Endothelial cell (in vitro differentiated cells): ENCODE measurements at regions not wholly inside any gene's neighbourhood (a gene's known extent, or its start where the extent isn't known, plus 50 kb on each side); places are given as distances from the start of the nearest gene placed in this dataset.

Experiments
- DNase-seq: peaks from one replicate; pipeline ENCODE4 v3.0.0; 2021; ENCODE audit warnings: low spot score
- H3K27ac Mint-ChIP-seq: one replicate; pipeline ENCODE4 v1.8.0; 2021; ENCODE audit warnings: mixed read lengths, inconsistent platforms; ENCODE audit not compliant: unreplicated experiment
- H3K27me3 Mint-ChIP-seq: one replicate; pipeline ENCODE4 v1.8.0; 2021; ENCODE audit warnings: mild to moderate bottlenecking, moderate library complexity, mixed read lengths, inconsistent platforms; ENCODE audit not compliant: unreplicated experiment
- H3K36me3 Mint-ChIP-seq: one replicate; pipeline ENCODE4 v1.8.0; 2021; ENCODE audit warnings: mild to moderate bottlenecking, low read depth, mixed read lengths, inconsistent platforms; ENCODE audit not compliant: unreplicated experiment
- H3K4me1 Mint-ChIP-seq: one replicate; pipeline ENCODE4 v1.8.0; 2021; ENCODE audit warnings: mild to moderate bottlenecking, mixed read lengths, inconsistent platforms; ENCODE audit not compliant: unreplicated experiment
- H3K4me3 Mint-ChIP-seq: one replicate; pipeline ENCODE4 v1.8.0; 2021; ENCODE audit warnings: mild to moderate bottlenecking, mixed read lengths, inconsistent platforms; ENCODE audit not compliant: unreplicated experiment
- H3K9me3 Mint-ChIP-seq: one replicate; pipeline ENCODE4 v1.8.0; 2021; ENCODE audit warnings: mixed read lengths, inconsistent platforms; ENCODE audit not compliant: unreplicated experiment
- TF ChIP-seq, protein P1 (sequence below): fragments of 200-600 bp; sonication (generic); IDR thresholded peaks from one replicate; pipeline ENCODE4 v1.5.0; 2021; ENCODE audit warnings: antibody characterized with exemption; ENCODE audit not compliant: unreplicated experiment

DNA sequence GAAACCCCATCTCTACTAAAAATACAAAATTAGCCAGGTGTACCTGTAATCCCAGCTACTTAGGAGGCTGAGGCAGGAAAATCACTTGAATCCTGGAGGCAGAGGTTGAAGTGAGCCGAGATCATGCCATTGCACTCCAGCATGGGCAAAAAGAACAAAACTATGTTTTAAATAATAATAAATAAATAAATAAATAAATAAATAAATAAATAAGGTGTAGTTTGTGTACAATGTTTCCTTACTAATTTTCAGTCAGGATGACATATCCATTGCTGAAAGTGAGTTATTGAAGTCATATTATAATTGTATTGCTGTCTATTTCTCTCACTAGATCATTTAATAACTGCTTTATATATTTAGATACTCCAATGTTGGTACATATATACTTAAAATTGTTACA, 581.5 kb upstream of the DAB2 start:
- Mint-ChIP-seq H3K27ac (no peak overlapping the region), H3K9me3 (no peaks in the 10 kb centered on the region), H3K27me3 (no peaks in the 10 kb centered on the region), H3K36me3 (no peaks in the 10 kb centered on the region), H3K4me1 (no peaks in the 10 kb centered on the region), H3K4me3 (no peak overlapping the region)
- TF ChIP-seq, protein P1, sequence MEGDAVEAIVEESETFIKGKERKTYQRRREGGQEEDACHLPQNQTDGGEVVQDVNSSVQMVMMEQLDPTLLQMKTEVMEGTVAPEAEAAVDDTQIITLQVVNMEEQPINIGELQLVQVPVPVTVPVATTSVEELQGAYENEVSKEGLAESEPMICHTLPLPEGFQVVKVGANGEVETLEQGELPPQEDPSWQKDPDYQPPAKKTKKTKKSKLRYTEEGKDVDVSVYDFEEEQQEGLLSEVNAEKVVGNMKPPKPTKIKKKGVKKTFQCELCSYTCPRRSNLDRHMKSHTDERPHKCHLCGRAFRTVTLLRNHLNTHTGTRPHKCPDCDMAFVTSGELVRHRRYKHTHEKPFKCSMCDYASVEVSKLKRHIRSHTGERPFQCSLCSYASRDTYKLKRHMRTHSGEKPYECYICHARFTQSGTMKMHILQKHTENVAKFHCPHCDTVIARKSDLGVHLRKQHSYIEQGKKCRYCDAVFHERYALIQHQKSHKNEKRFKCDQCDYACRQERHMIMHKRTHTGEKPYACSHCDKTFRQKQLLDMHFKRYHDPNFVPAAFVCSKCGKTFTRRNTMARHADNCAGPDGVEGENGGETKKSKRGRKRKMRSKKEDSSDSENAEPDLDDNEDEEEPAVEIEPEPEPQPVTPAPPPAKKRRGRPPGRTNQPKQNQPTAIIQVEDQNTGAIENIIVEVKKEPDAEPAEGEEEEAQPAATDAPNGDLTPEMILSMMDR = no peak
- DNase-seq = no peak

DNA sequence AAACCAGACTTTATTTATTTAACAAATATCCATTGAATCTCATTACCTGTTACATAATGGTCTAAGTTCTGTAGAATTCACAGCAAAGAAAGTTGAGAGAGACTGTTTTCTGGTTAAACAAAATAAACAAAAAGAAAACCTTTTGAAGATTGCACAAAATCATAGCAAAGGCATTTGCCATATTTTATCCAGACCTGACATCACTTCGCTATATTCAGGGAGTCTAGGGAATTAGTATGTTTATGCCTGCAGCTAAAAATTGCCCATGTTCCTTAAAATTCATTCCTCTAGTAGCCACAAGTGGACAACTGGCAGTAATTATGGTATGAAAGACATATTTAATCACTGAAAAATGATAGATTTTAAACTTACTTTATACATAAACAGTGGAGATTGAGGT, 577.0 kb upstream of the DAB2 start:
- TF ChIP-seq, protein P1 = no peak
- H3K27ac Mint-ChIP-seq = no peak overlapping the region

GRCh38 chr5:39998518-39998917, 573.7 kb upstream of the DAB2 start:
- H3K27me3 Mint-ChIP-seq = no peaks in the 10 kb centered on the region
- no peak overlapping the region for H3K27ac Mint-ChIP-seq
- H3K4me1 Mint-ChIP-seq = no peaks in the 10 kb centered on the region
- DNase-seq = no peak
- H3K4me3 Mint-ChIP-seq = no peak overlapping the region
- no peaks in the 10 kb centered on the region for H3K36me3 Mint-ChIP-seq
- TF ChIP-seq, protein P1 = no peak
- H3K9me3 Mint-ChIP-seq = no peaks in the 10 kb centered on the region

More for the DNA sequence above, 577.0 kb upstream of the DAB2 start:
- no peak for DNase-seq
- no peaks in the 10 kb centered on the region for H3K27me3 Mint-ChIP-seq
- H3K4me1 Mint-ChIP-seq = no peaks in the 10 kb centered on the region
- no peaks in the 10 kb centered on the region for H3K9me3 Mint-ChIP-seq
- H3K4me3 Mint-ChIP-seq = no peak overlapping the region
- no peaks in the 10 kb centered on the region for H3K36me3 Mint-ChIP-seq

GRCh38 chr5:39995990-39996389, 571.2 kb upstream of the DAB2 start:
- Mint-ChIP-seq H3K27ac (no peak overlapping the region), H3K4me1 (no peaks in the 10 kb centered on the region), H3K4me3 (no peak overlapping the region), H3K9me3 (no peaks in the 10 kb centered on the region), H3K27me3 (no peaks in the 10 kb centered on the region), H3K36me3 (no peaks in the 10 kb centered on the region)
- DNase-seq = no peak
- TF ChIP-seq, protein P1 = no peak

GRCh38 chr5:39992617-39993202, 567.9 kb upstream of the DAB2 start:
- H3K4me1 Mint-ChIP-seq = no peaks in the 10 kb centered on the region
- H3K27me3 Mint-ChIP-seq = no peaks in the 10 kb centered on the region
- DNase-seq = no peak
- no peaks in the 10 kb centered on the region for H3K36me3 Mint-ChIP-seq
- H3K27ac Mint-ChIP-seq = no peak overlapping the region
- no peaks in the 10 kb centered on the region for H3K9me3 Mint-ChIP-seq
- TF ChIP-seq, protein P1 = no peak
- H3K4me3 Mint-ChIP-seq = no peak overlapping the region
